ENCODE measurements at regions not wholly inside any gene's neighbourhood (a gene's known extent, or its start where the extent isn't known, plus 50 kb on each side); places are given as distances from the start of the nearest gene placed in this dataset.
"Not testable (repeated sequence)": the region's sequence is repeated elsewhere in the genome, so short reads cannot be mapped to it uniquely, and the experiment has no call there.

- H3K27ac Mint-ChIP-seq; H3K9ac ChIP-seq (ENCODE audit: extremely low read depth, low read length, poor library complexity, severe bottlenecking); H3K36me3 ChIP-seq (ENCODE audit: control insufficient read depth, insufficient read depth, low read length); H3K4me3 ChIP-seq (ENCODE audit: low read length); H3K27me3 ChIP-seq (ENCODE audit: control insufficient read depth, insufficient read depth, low read length, poor library complexity, severe bottlenecking); H3K4me3 Mint-ChIP-seq; DNase-seq; H3K36me3 Mint-ChIP-seq (ENCODE audit: low read depth); H3K4me1 ChIP-seq (ENCODE audit: control insufficient read depth, insufficient read depth, low read length); H3K4me1 Mint-ChIP-seq; H3K27ac ChIP-seq (ENCODE audit: low read depth, low read length); H3K27me3 Mint-ChIP-seq (ENCODE audit: insufficient read depth): not testable (repeated sequence)
- H3K9me3 Mint-ChIP-seq = peaks cover 56% of the 10 kb centered on the region
- H3K9me3 ChIP-seq (ENCODE audit: control insufficient read depth, low read length) = peaks cover 24% of the 10 kb centered on the region
- WGBS, 2 experiments (ENCODE audit: insufficient coverage in 1 of 2, insufficient read length in 1 of 2) = 88% methylated on average over 1 of the region's 1 CpG; no CpG with 5 or more reads in 1 of the 2 experiments
Measured at GRCh38 chr22:16254816-16255215, 337.8 kb downstream of the CCT8L2 start.

Measured in endodermal cell (in vitro differentiated cells).